ENCODE measurements at regions not wholly inside any gene's neighbourhood (a gene's known extent, or its start where the extent isn't known, plus 50 kb on each side); places are given as distances from the start of the nearest gene placed in this dataset.

- TF ChIP-seq SIN3A (IDR thresholded peaks at IDR 0.05; ENCODE audit: borderline replicate concordance, insufficient read depth, low read length) (no peak), POLR2AphosphoS5 (IDR thresholded peaks at IDR 0.05; ENCODE audit: low read depth, low read length) (no peak), REST (IDR thresholded peaks at IDR 0.05; ENCODE audit: insufficient read depth in 1 of 2, low read depth in 2 of 2, low read length in 2 of 2) (no peak), TAF1 (IDR thresholded peaks at IDR 0.05; ENCODE audit: borderline replicate concordance, insufficient read depth, low read length) (no peak), FOXP2 (optimal IDR thresholded peaks at IDR 0.05; ENCODE audit: borderline replicate concordance, extremely low read depth, extremely low read length, insufficient read depth) (no peak)
Measured at GRCh38 chr7:68203251-68203650, 1206.6 kb downstream of the TYW1 start.

Data from PFSK-1 (cell line).